Astrocyte (in vitro differentiated cells and primary cell): ENCODE measurements at regions not wholly inside any gene's neighbourhood (a gene's known extent, or its start where the extent isn't known, plus 50 kb on each side); places are given as distances from the start of the nearest gene placed in this dataset.

ENCODE experiments used
- DNase-seq: peaks from one replicate; pipeline ENCODE4 v3.0.0-alpha.2; 2010; ENCODE audit warnings: low read depth
- FAIRE-seq: peaks from 2 replicates; lab custom pipeline; 2011; peaks lifted over from hg19 to GRCh38; lab: Jason Lieb, UNC
- H2AFZ ChIP-seq: 2 replicates; pipeline ENCODE4 v1.6.0; 2012; ENCODE audit warnings: low read depth, low read length, inconsistent platforms
- H3K27ac ChIP-seq: 2 replicates; pipeline ENCODE4 v1.5.1; 2011; ENCODE audit warnings: low read depth, low read length, inconsistent platforms
- H3K27me3 ChIP-seq: 2 replicates; pipeline ENCODE4 v1.6.0; 2011; ENCODE audit warnings: low read length, inconsistent platforms; ENCODE audit not compliant: insufficient read depth
- H3K36me3 ChIP-seq: 2 replicates; pipeline ENCODE4 v1.5.1; 2011; ENCODE audit warnings: low read length, inconsistent platforms; ENCODE audit not compliant: insufficient read depth
- H3K4me1 ChIP-seq: 2 replicates; pipeline ENCODE4 v1.5.1; 2011; ENCODE audit warnings: low read length, inconsistent platforms; ENCODE audit not compliant: insufficient read depth
- H3K4me2 ChIP-seq: 2 replicates; pipeline ENCODE4 v1.6.0; 2012; ENCODE audit warnings: low read length, inconsistent platforms
- H3K4me3 ChIP-seq: 2 replicates; pipeline ENCODE4 v1.5.1; 2011; ENCODE audit warnings: low read depth, mild to moderate bottlenecking, low read length, inconsistent platforms; ENCODE audit not compliant: insufficient read depth
- H3K79me2 ChIP-seq: 2 replicates; pipeline ENCODE4 v1.6.0; 2012; ENCODE audit warnings: mild to moderate bottlenecking, low read length, inconsistent platforms; ENCODE audit not compliant: insufficient read depth
- H3K9ac ChIP-seq: 2 replicates; pipeline ENCODE4 v1.6.0; 2012; ENCODE audit warnings: mild to moderate bottlenecking, low read length, inconsistent platforms
- H3K9me3 ChIP-seq: 2 replicates; pipeline ENCODE4 v1.5.1; 2012; ENCODE audit warnings: low read depth, mild to moderate bottlenecking, low read length, inconsistent platforms; ENCODE audit not compliant: insufficient read depth
- H4K20me1 ChIP-seq: 2 replicates; pipeline ENCODE4 v1.6.0; 2012; ENCODE audit warnings: low read length, inconsistent platforms; ENCODE audit not compliant: insufficient read depth
- H3K27ac Mint-ChIP-seq: one replicate; pipeline ENCODE4 v1.8.0; 2021; ENCODE audit warnings: mild to moderate bottlenecking, mixed read lengths; ENCODE audit not compliant: unreplicated experiment
- H3K27me3 Mint-ChIP-seq: one replicate; pipeline ENCODE4 v1.8.0; 2021; ENCODE audit warnings: low read depth, mixed read lengths; ENCODE audit not compliant: unreplicated experiment
- H3K36me3 Mint-ChIP-seq: one replicate; pipeline ENCODE4 v1.8.0; 2021; ENCODE audit warnings: low read depth, mixed read lengths; ENCODE audit not compliant: unreplicated experiment
- H3K4me1 Mint-ChIP-seq: one replicate; pipeline ENCODE4 v1.8.0; 2021; ENCODE audit warnings: low read depth, mixed read lengths; ENCODE audit not compliant: unreplicated experiment
- H3K4me3 Mint-ChIP-seq: one replicate; pipeline ENCODE4 v1.8.0; 2021; ENCODE audit warnings: mild to moderate bottlenecking, moderate library complexity, mixed read lengths; ENCODE audit not compliant: unreplicated experiment
- H3K9me3 Mint-ChIP-seq: one replicate; pipeline ENCODE4 v1.8.0; 2021; ENCODE audit warnings: mild to moderate bottlenecking, mixed read lengths; ENCODE audit not compliant: unreplicated experiment
- CTCF ChIP-seq: IDR thresholded peaks from 2 replicates; pipeline ENCODE4 v1.5.1; 2011; ENCODE audit warnings: low read depth, mild to moderate bottlenecking, inconsistent platforms, low read length, moderate library complexity; ENCODE audit not compliant: insufficient read depth
- EZH2 ChIP-seq: IDR thresholded peaks from 2 replicates; pipeline ENCODE4 v1.6.1; 2012; ENCODE audit warnings: mild to moderate bottlenecking, low read length, inconsistent platforms; ENCODE audit not compliant: insufficient read depth

- no peaks in the 10 kb centered on the region for H4K20me1 ChIP-seq
- H3K36me3 ChIP-seq, result no peaks in the 10 kb centered on the region
- H3K9ac ChIP-seq, result peak overlapping the region; percentile 39
- Mint-ChIP-seq H3K9me3 (no peaks in the 10 kb centered on the region), H3K27ac (peak overlapping the region; percentile 91), H3K4me1 (peaks cover 48% of the 10 kb centered on the region), H3K36me3 (peaks cover 3% of the 10 kb centered on the region), H3K27me3 (no peaks in the 10 kb centered on the region), H3K4me3 (no peak overlapping the region)
- H3K4me3 ChIP-seq, result no peak overlapping the region
- FAIRE-seq (peak; percentile 13), DNase-seq (no peak)
- H3K79me2 ChIP-seq, result no peaks in the 10 kb centered on the region
- no peaks in the 10 kb centered on the region for H3K9me3 ChIP-seq
- TF ChIP-seq CTCF, result no peak
- no peak for TF ChIP-seq EZH2
- peaks cover 32% of the 10 kb centered on the region for H3K4me1 ChIP-seq
- no peak overlapping the region for H2AFZ ChIP-seq
- H3K27ac ChIP-seq, result peak overlapping the region; percentile 89
- H3K4me2 ChIP-seq, result peak overlapping the region; percentile 61
- no peaks in the 10 kb centered on the region for H3K27me3 ChIP-seq
Observed at GRCh38 chr2:215681799-215682596, 246.1 kb upstream of the FN1 start.

GRCh38 chr2:215680605-215681598 lies 245.0 kb upstream of the FN1 start:
- no peaks in the 10 kb centered on the region for H3K79me2 ChIP-seq
- H2AFZ ChIP-seq, result peak overlapping the region; percentile 1
- peak overlapping the region; percentile 71 for H3K9ac ChIP-seq
- peak; percentile 100 for DNase-seq
- H3K36me3 ChIP-seq, result no peaks in the 10 kb centered on the region
- Mint-ChIP-seq H3K27me3 (no peaks in the 10 kb centered on the region), H3K9me3 (no peaks in the 10 kb centered on the region), H3K27ac (peak overlapping the region; percentile 91), H3K4me1 (peaks cover 48% of the 10 kb centered on the region), H3K4me3 (peak overlapping the region; percentile 2), H3K36me3 (peaks cover 3% of the 10 kb centered on the region)
- H3K4me1 ChIP-seq, result peaks cover 32% of the 10 kb centered on the region
- H3K4me2 ChIP-seq, result peak overlapping the region; percentile 61
- FAIRE-seq, result peak; percentile 96
- H3K27me3 ChIP-seq, result no peaks in the 10 kb centered on the region
- TF ChIP-seq CTCF, result no peak
- TF ChIP-seq EZH2, result no peak
- no peaks in the 10 kb centered on the region for H4K20me1 ChIP-seq
- no peaks in the 10 kb centered on the region for H3K9me3 ChIP-seq
- peak overlapping the region; percentile 89 for H3K27ac ChIP-seq
- no peak overlapping the region for H3K4me3 ChIP-seq
